Adrenal gland (tissue), 5 donors: ENCODE measurements at regions not wholly inside any gene's neighbourhood (a gene's known extent, or its start where the extent isn't known, plus 50 kb on each side); places are given as distances from the start of the nearest gene placed in this dataset.

Experiments used
- CTCF ChIP-seq, 6 experiments: fragments of 450-650 bp in 4 of 6; fragments of 200-600 bp in 2 of 6; sonication (generic) in 1 of 6; IDR thresholded peaks; 1 replicate in 5 of 6; 2 replicates in 1 of 6; pipeline versions ENCODE4 v1.5.1 to v1.8.0; 2016 to 2021; ENCODE audit warnings: antibody characterized with exemption in 6 of 6, mild to moderate bottlenecking in 2 of 6, moderate library complexity in 1 of 6
- POLR2A ChIP-seq, 2 donors: fragments of 450-650 bp; IDR thresholded peaks; one replicate each; pipeline ENCODE4 v1.6.1; 2017; ENCODE audit warnings: antibody characterized with exemption in 2 of 2, mild to moderate bottlenecking in 2 of 2, moderate library complexity in 1 of 2
- donor health status: DM: no; HTN: no; CAD: no.

- TF ChIP-seq CTCF (IDR thresholded peaks at IDR 0.05) (no peak), POLR2A (IDR thresholded peaks at IDR 0.05) (no peak)
Measured at GRCh38 chr2:43157506-43158246, 68.7 kb downstream of the ZFP36L2 start.
